Type B pancreatic cell (in vitro differentiated cells): ENCODE measurements at regions not wholly inside any gene's neighbourhood (a gene's known extent, or its start where the extent isn't known, plus 50 kb on each side); places are given as distances from the start of the nearest gene placed in this dataset.

Experiments
- DNase-seq: peaks from one replicate; pipeline ENCODE4 v3.0.0; 2021; ENCODE audit warnings: mixed read lengths; ENCODE audit not compliant: unreplicated experiment; ENCODE audit errors: extremely low spot score
- H3K27ac Mint-ChIP-seq: 2 replicates; pipeline ENCODE4 v1.8.0; 2021; ENCODE audit warnings: mild to moderate bottlenecking, mixed read lengths
- H3K27me3 Mint-ChIP-seq: 2 replicates; pipeline ENCODE4 v1.8.0; 2021; ENCODE audit warnings: mixed read lengths
- H3K36me3 Mint-ChIP-seq: 2 replicates; pipeline ENCODE4 v1.8.0; 2021; ENCODE audit warnings: mixed read lengths
- H3K4me1 Mint-ChIP-seq: one replicate; pipeline ENCODE4 v1.8.0; 2021; ENCODE audit warnings: mixed read lengths; ENCODE audit not compliant: unreplicated experiment
- H3K4me3 Mint-ChIP-seq: 2 replicates; pipeline ENCODE4 v1.8.0; 2021; ENCODE audit warnings: mild to moderate bottlenecking, mixed read lengths
- H3K9me3 Mint-ChIP-seq: 2 replicates; pipeline ENCODE4 v1.8.0; 2021; ENCODE audit warnings: mixed read lengths
- CTCF ChIP-seq: fragments of 200-600 bp; sonication (generic); conservative IDR thresholded peaks from 2 replicates; pipeline ENCODE4 v1.5.0; 2021; ENCODE audit warnings: antibody characterized with exemption, mild to moderate bottlenecking

- Mint-ChIP-seq H3K27me3 (peaks cover 4% of the 10 kb centered on the region), H3K9me3 (no peaks in the 10 kb centered on the region), H3K27ac (no peak overlapping the region), H3K4me1 (peaks cover 9% of the 10 kb centered on the region), H3K4me3 (no peak overlapping the region), H3K36me3 (no peaks in the 10 kb centered on the region)
- TF ChIP-seq CTCF, result no peak
- DNase-seq, result no peak
Observed at GRCh38 chr1:164250365-164250764, 308.6 kb upstream of the PBX1 start.

DNA sequence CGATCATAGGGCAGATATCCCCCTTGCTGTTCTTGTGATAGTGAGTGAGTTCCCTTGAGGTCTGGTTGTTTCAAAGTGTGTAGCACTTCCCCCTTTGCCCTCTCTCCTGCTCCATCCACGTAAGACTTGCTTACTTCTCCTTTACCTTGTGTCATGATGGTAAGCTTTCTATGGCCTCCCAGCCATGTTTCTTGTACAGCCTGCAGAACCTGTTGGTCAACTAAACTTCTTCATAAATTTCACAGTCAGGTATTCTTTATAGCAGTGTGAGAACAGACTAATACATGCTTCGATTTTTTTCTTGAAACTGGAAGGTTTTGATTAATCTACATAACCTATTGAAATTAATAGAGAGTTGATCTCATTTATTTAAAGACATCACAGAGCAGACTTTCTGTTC is 302.5 kb upstream of the PBX1 start:
- no peak for DNase-seq
- Mint-ChIP-seq H3K9me3 (peaks cover 10% of the 10 kb centered on the region), H3K4me1 (peaks cover 21% of the 10 kb centered on the region), H3K27me3 (peaks cover 3% of the 10 kb centered on the region), H3K4me3 (peak overlapping the region; percentile 59), H3K36me3 (peaks cover 7% of the 10 kb centered on the region), H3K27ac (peak overlapping the region; percentile 72)
- TF ChIP-seq CTCF, result no peak

DNA sequence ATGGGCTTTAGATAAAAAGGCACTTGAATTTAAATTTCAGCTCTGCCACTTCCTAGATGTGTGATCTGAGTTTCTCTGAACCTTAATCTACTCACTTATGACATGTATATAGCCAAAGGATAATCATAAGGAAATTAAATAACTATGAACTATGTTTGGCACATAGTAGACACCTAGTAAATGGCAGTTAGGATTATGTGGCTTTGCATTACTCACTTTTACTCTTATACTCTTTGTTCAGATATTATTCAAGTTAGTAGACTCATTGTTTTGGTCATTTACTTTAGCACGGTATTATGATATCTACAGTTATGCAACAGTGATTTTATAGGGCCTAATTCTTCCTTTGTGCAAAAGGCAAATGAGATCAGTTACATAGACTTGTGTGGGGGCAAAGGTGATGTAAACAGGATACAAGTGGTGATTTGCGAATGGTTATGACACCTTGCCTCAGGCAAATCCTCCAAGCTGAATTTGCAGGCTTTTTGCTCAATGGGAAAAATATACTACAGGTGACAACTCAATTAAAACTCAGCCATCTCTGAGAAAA is 297.2 kb upstream of the PBX1 start:
- no peak overlapping the region for H3K27ac Mint-ChIP-seq
- no peak overlapping the region for H3K4me3 Mint-ChIP-seq
- no peak for TF ChIP-seq CTCF
- peaks cover 2% of the 10 kb centered on the region for H3K9me3 Mint-ChIP-seq
- H3K4me1 Mint-ChIP-seq, result peaks cover 16% of the 10 kb centered on the region
- no peak for DNase-seq
- peaks cover 2% of the 10 kb centered on the region for H3K36me3 Mint-ChIP-seq
- no peaks in the 10 kb centered on the region for H3K27me3 Mint-ChIP-seq

DNA sequence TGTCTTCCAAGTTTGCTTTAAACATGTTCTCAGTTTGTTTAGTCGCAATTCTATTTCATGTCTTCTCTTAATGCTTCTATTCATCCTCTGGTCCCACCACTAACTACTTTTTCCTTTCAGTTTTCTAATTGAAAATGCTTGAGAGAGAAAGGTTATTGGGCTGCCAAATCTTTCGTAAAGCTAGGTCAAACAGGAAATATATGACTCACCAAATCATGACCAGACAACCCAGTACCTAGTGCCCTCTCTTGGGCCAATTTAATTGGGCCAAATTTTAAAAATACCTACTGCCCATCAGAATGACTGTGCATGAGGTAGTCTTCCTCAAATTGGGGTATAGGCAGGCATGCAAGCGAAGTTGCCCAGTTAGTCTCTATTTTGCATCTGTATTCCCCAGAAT is 295.4 kb upstream of the PBX1 start:
- H3K4me1 Mint-ChIP-seq, result peaks cover 18% of the 10 kb centered on the region
- H3K4me3 Mint-ChIP-seq, result no peak overlapping the region
- no peaks in the 10 kb centered on the region for H3K36me3 Mint-ChIP-seq
- TF ChIP-seq CTCF, result no peak
- no peaks in the 10 kb centered on the region for H3K9me3 Mint-ChIP-seq
- no peak overlapping the region for H3K27ac Mint-ChIP-seq
- no peaks in the 10 kb centered on the region for H3K27me3 Mint-ChIP-seq
- no peak for DNase-seq

- TF ChIP-seq CTCF, result no peak
- Mint-ChIP-seq H3K27me3 (no peaks in the 10 kb centered on the region), H3K4me1 (peaks cover 17% of the 10 kb centered on the region)
Observed at GRCh38 chr1:164265232-164265631, 293.8 kb upstream of the PBX1 start.

GRCh38 chr1:164272156-164272555 is 286.8 kb upstream of the PBX1 start:
- DNase-seq, result no peak
- H3K9me3 Mint-ChIP-seq, result peaks cover 5% of the 10 kb centered on the region
- H3K27ac Mint-ChIP-seq, result no peak overlapping the region
- no peaks in the 10 kb centered on the region for H3K27me3 Mint-ChIP-seq
- H3K36me3 Mint-ChIP-seq, result no peaks in the 10 kb centered on the region
- H3K4me1 Mint-ChIP-seq, result peaks cover 5% of the 10 kb centered on the region
- H3K4me3 Mint-ChIP-seq, result no peak overlapping the region
- TF ChIP-seq CTCF, result no peak

More at GRCh38 chr1:164265232-164265631, 293.8 kb upstream of the PBX1 start:
- Mint-ChIP-seq H3K4me3 (no peak overlapping the region), H3K9me3 (no peaks in the 10 kb centered on the region), H3K36me3 (no peaks in the 10 kb centered on the region), H3K27ac (no peak overlapping the region)
- DNase-seq, result no peak
